ENCODE measurements at regions not wholly inside any gene's neighbourhood (a gene's known extent, or its start where the extent isn't known, plus 50 kb on each side); places are given as distances from the start of the nearest gene placed in this dataset.

DNA sequence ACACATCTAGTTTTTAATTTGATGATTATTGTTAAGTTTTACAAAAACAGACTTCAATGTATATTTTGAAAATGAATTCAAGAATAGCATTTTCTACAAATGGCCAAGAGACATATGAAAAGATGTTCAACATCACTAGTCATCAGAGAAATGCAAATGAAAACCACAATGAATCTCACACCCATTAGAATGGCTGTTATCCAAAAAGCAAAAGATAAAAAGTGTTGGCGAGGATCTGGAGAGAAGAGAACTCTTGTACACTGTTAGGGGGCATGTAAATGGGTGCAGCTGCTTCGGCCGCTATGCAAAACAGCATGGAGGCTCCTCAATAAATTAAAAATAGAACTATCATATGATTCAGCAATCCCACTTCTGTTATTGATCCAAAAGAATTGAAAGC lies 185.8 kb upstream of the CCN2 start (continued):
- no peak for TF ChIP-seq ASH2L (IDR thresholded peaks at IDR 0.05; ENCODE audit: low read length)
- TF ChIP-seq, protein P1, sequence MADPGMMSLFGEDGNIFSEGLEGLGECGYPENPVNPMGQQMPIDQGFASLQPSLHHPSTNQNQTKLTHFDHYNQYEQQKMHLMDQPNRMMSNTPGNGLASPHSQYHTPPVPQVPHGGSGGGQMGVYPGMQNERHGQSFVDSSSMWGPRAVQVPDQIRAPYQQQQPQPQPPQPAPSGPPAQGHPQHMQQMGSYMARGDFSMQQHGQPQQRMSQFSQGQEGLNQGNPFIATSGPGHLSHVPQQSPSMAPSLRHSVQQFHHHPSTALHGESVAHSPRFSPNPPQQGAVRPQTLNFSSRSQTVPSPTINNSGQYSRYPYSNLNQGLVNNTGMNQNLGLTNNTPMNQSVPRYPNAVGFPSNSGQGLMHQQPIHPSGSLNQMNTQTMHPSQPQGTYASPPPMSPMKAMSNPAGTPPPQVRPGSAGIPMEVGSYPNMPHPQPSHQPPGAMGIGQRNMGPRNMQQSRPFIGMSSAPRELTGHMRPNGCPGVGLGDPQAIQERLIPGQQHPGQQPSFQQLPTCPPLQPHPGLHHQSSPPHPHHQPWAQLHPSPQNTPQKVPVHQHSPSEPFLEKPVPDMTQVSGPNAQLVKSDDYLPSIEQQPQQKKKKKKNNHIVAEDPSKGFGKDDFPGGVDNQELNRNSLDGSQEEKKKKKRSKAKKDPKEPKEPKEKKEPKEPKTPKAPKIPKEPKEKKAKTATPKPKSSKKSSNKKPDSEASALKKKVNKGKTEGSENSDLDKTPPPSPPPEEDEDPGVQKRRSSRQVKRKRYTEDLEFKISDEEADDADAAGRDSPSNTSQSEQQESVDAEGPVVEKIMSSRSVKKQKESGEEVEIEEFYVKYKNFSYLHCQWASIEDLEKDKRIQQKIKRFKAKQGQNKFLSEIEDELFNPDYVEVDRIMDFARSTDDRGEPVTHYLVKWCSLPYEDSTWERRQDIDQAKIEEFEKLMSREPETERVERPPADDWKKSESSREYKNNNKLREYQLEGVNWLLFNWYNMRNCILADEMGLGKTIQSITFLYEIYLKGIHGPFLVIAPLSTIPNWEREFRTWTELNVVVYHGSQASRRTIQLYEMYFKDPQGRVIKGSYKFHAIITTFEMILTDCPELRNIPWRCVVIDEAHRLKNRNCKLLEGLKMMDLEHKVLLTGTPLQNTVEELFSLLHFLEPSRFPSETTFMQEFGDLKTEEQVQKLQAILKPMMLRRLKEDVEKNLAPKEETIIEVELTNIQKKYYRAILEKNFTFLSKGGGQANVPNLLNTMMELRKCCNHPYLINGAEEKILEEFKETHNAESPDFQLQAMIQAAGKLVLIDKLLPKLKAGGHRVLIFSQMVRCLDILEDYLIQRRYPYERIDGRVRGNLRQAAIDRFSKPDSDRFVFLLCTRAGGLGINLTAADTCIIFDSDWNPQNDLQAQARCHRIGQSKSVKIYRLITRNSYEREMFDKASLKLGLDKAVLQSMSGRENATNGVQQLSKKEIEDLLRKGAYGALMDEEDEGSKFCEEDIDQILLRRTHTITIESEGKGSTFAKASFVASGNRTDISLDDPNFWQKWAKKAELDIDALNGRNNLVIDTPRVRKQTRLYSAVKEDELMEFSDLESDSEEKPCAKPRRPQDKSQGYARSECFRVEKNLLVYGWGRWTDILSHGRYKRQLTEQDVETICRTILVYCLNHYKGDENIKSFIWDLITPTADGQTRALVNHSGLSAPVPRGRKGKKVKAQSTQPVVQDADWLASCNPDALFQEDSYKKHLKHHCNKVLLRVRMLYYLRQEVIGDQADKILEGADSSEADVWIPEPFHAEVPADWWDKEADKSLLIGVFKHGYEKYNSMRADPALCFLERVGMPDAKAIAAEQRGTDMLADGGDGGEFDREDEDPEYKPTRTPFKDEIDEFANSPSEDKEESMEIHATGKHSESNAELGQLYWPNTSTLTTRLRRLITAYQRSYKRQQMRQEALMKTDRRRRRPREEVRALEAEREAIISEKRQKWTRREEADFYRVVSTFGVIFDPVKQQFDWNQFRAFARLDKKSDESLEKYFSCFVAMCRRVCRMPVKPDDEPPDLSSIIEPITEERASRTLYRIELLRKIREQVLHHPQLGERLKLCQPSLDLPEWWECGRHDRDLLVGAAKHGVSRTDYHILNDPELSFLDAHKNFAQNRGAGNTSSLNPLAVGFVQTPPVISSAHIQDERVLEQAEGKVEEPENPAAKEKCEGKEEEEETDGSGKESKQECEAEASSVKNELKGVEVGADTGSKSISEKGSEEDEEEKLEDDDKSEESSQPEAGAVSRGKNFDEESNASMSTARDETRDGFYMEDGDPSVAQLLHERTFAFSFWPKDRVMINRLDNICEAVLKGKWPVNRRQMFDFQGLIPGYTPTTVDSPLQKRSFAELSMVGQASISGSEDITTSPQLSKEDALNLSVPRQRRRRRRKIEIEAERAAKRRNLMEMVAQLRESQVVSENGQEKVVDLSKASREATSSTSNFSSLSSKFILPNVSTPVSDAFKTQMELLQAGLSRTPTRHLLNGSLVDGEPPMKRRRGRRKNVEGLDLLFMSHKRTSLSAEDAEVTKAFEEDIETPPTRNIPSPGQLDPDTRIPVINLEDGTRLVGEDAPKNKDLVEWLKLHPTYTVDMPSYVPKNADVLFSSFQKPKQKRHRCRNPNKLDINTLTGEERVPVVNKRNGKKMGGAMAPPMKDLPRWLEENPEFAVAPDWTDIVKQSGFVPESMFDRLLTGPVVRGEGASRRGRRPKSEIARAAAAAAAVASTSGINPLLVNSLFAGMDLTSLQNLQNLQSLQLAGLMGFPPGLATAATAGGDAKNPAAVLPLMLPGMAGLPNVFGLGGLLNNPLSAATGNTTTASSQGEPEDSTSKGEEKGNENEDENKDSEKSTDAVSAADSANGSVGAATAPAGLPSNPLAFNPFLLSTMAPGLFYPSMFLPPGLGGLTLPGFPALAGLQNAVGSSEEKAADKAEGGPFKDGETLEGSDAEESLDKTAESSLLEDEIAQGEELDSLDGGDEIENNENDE (IDR thresholded peaks at IDR 0.05; ENCODE audit: insufficient replicate concordance, low read length) = no peak

Data from H1 (cell line).